Cerebellar cortex (tissue), 1 donor: ENCODE measurements at regions not wholly inside any gene's neighbourhood (a gene's known extent, or its start where the extent isn't known, plus 50 kb on each side); places are given as distances from the start of the nearest gene placed in this dataset.

ENCODE experiments used
- DNase-seq: peaks from one replicate; pipeline ENCODE4 v3.0.0-alpha.2; 2015; ENCODE audit warnings: low spot score

DNA sequence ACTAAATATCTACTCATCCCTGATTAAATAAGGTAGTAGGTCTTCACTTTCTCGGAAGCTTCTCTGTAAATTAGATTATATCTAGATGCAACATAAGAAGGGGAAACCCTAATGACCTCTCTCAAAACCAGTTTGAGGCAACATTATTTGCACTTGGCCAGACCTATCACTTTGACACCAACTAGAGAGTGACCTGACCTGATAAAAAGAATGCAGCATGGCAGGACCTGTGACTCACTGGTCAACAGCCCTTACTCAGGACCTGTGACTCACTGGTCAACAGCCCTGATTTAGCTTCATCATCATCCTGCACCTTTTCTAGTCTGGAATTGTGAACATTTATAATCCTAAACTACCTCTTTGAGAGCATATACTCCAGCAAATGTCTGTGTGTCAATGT lies 1957.7 kb upstream of the CELF4 start:
- DNase-seq: no peak

- DNase-seq: no peak
Observed at GRCh38 chr18:39521164-39521563, 1955.6 kb upstream of the CELF4 start.

- no peak for DNase-seq
Observed at GRCh38 chr18:39519741-39520140, 1954.1 kb upstream of the CELF4 start.

- DNase-seq: no peak
Observed at GRCh38 chr18:39515299-39515698, 1949.7 kb upstream of the CELF4 start.

DNA sequence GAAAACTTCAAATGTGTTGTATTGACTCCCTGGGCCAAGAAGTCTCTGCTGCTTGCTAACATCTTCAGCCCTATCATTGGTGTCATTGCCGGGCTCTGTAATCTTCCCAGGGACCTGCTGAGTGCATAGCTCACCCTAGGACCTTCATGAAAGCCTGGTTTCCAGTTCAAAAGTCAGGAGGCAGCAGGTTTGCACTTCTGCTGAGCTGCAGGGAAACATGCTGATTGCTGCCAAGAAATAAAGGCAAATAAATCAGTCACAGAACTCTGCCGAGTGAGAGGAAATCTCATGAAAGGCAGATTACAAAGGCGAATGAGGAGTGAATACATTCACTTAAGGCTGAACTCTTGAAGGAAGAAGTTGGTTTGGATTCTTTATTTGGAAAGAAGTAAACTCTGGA lies 1947.6 kb upstream of the CELF4 start:
- DNase-seq: no peak

GRCh38 chr18:39506581-39507330 lies 1941.2 kb upstream of the CELF4 start:
- no peak for DNase-seq

DNA sequence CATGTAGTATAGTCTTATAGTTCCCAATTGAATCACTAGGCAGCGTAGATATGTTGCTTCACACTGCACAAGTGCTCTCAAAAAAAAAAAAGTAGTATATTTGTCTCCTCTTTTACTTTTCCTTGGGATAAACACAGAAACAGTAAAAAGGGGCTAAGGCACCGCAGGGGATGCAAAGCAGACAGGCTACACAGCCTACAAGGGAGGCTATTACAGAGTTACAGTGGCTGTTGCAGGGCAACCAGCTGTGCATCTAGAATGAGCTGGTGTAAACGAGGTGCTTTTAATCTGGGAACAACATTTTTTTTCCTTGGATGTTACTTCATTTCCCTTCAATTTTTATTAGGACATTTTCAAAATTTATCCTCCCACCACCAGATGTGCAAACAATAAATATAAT lies 1934.7 kb upstream of the CELF4 start:
- no peak for DNase-seq

- DNase-seq: no peak
Observed at GRCh38 chr18:39497821-39498220, 1932.2 kb upstream of the CELF4 start.

DNA sequence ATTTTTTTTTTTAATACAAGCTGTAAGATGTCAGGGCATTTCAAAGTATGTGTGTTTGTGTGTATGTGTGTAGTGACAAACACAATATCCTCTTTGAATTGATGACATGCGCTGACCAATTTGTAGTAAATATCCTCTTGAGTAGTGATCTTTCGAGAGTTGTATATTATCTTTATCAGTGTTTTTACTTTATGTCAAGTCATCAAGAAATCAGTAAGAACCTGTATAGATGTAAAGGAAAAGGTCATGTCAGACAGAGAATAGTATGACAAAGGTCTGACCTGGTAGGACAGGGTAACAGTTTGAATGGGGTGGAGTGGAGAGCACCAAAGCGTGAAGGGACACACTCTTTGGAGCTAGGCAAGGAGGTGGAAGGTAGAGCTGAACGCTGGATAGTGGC lies 1931.4 kb upstream of the CELF4 start:
- no peak for DNase-seq

GRCh38 chr18:39494211-39494896 lies 1928.8 kb upstream of the CELF4 start:
- DNase-seq: no peak

DNA sequence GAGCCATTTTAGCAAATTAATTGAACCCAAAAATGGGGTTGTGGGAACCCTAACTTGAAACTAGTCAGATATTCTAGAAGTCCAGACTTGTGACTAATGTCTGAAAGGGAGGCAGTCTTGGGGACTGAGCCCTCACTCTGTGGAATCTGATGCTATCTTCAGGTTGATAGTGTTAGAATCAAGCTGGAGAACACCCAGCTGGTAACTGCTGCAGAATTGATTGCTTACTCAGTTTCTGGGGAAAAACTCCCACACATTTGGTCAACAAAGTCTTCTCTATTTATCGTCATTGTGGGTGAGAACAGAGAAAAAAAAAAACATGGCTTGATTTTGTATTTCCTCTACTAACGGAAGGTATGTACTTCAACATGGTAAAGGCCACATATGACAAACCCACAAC lies 1925.8 kb upstream of the CELF4 start:
- no peak for DNase-seq

GRCh38 chr18:39489431-39489830 lies 1923.8 kb upstream of the CELF4 start:
- no peak for DNase-seq

GRCh38 chr18:39487932-39488331 lies 1922.3 kb upstream of the CELF4 start:
- no peak for DNase-seq

- no peak for DNase-seq
Observed at GRCh38 chr18:39486268-39486667, 1920.7 kb upstream of the CELF4 start.

GRCh38 chr18:39485696-39486095 lies 1920.1 kb upstream of the CELF4 start:
- no peak for DNase-seq

- no peak for DNase-seq
Observed at GRCh38 chr18:39481281-39481680, 1915.7 kb upstream of the CELF4 start.

- DNase-seq: no peak
Observed at GRCh38 chr18:39480494-39481195, 1915.0 kb upstream of the CELF4 start.

- DNase-seq: no peak
Observed at GRCh38 chr18:39464006-39464405, 1898.4 kb upstream of the CELF4 start.

DNA sequence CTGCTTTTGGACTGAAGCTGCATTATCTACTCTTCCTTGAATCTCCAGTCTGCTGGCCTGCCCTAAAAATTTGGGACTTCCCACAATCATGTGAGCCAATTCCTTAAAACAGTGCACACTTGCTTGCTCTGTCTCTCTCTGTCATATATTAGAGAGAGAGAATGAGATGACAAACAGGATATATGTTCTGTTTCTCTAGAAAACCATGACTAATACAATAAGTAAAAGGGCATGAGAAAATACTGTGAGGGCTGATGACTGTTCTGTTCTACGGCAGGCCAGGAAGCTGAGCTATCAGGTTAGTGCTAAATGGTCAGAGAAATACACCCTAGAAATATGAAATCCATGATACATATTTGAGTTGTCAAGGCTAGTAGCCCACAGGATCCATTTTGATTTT lies 1896.8 kb upstream of the CELF4 start:
- no peak for DNase-seq

- DNase-seq: no peak
Observed at GRCh38 chr18:39460136-39460535, 1894.5 kb upstream of the CELF4 start.

- DNase-seq: no peak
Observed at GRCh38 chr18:39455285-39455684, 1889.7 kb upstream of the CELF4 start.

DNA sequence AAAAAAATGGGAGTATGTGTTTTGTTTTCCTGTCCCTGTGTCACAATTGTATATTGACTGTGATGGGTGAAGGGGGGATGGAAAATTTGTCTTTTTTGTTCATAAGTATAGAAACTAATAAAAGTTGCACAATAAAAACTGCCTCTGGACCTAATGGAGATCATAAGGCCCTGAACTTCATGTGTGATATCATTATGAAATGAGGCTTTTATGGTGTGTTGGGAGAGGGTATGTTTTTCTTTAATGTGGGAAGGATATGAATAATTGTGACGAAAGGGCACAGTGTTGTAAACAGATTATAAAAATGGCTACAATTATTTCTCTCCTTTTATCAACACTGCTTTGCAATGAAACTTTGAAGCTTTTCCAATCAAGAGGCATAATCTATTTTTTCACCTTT lies 1889.3 kb upstream of the CELF4 start:
- DNase-seq: no peak

DNA sequence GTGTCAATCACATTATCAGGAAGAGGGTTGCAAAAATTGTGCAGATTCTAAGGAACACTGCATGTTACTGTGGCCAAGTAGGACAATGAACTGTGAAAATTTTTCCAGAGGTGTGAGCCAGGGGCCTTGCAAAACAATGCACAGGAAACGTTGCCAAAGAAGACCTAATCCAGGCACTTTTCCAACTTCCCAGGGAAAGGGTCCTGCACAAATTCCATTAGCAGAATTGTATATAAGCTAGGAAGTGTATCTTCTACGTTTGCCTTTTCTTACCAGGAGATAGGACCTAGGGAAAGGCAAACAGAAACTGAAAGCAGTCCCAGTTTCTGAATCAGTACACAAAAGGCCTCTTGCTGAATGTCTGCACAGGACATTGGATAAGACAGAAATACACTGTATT lies 1888.3 kb upstream of the CELF4 start:
- peak; percentile 19 for DNase-seq
